ENCODE measurements at regions not wholly inside any gene's neighbourhood (a gene's known extent, or its start where the extent isn't known, plus 50 kb on each side); places are given as distances from the start of the nearest gene placed in this dataset.

DNA sequence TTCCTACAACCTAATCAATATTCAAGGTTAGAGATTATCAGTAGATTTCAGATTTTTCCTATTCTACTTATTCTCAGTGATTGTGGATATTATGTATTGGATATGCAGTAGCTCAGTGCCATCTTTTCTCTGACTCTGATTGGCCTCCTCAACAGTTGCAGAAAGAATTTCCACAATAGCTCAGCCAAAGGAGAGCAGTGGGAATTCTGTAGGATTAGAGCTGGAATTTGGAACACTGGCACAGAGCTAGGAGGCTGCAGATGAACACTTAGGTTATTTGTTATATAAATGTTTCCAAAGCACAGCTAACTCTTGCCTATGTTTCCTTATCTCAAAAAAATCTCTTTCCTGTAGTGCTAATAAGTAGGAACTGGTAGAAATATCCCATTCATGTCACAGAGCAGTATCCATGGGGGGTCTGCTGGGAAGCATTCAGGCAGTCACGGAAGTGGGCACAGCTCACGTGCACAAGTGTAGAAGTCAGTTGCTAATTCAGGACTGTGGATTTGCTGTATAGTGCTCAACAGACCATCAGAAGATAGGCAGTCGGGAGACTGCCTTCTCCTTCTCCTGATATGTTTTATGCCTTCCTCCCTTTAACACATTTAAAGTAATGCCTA is 116.2 kb upstream of the TMEM260 start:
- CTCF ChIA-PET, result interaction anchor here (1.2 to 3.1 kb wide), 2 partner anchors 11 kb away, joined by 3 to 15 read pairs; no protein-coding TSS in a partner anchor
- TF ChIP-seq, protein P1, sequence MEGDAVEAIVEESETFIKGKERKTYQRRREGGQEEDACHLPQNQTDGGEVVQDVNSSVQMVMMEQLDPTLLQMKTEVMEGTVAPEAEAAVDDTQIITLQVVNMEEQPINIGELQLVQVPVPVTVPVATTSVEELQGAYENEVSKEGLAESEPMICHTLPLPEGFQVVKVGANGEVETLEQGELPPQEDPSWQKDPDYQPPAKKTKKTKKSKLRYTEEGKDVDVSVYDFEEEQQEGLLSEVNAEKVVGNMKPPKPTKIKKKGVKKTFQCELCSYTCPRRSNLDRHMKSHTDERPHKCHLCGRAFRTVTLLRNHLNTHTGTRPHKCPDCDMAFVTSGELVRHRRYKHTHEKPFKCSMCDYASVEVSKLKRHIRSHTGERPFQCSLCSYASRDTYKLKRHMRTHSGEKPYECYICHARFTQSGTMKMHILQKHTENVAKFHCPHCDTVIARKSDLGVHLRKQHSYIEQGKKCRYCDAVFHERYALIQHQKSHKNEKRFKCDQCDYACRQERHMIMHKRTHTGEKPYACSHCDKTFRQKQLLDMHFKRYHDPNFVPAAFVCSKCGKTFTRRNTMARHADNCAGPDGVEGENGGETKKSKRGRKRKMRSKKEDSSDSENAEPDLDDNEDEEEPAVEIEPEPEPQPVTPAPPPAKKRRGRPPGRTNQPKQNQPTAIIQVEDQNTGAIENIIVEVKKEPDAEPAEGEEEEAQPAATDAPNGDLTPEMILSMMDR (IDR thresholded peaks at IDR 0.05; ENCODE audit: control extremely low read depth, extremely low read depth, low read depth, missing control alignments), result no peak
- DNase-seq (ENCODE audit: extremely low spot score), result no peak
- POLR2A ChIA-PET, result no interaction called here

- TF ChIP-seq, protein P1 (IDR thresholded peaks at IDR 0.05; ENCODE audit: control extremely low read depth, extremely low read depth, low read depth, missing control alignments), result no peak
- POLR2A ChIA-PET, result no interaction called here
- CTCF ChIA-PET, result interaction anchor here (1.0 to 8.5 kb wide), 5 partner anchors 10 to 1033 kb away, joined by 3 to 84 read pairs (median 4); no protein-coding TSS in a partner anchor
- no peak for DNase-seq (ENCODE audit: extremely low spot score)
Observed at GRCh38 chr14:56471056-56471455, 108.5 kb upstream of the TMEM260 start.

DNA sequence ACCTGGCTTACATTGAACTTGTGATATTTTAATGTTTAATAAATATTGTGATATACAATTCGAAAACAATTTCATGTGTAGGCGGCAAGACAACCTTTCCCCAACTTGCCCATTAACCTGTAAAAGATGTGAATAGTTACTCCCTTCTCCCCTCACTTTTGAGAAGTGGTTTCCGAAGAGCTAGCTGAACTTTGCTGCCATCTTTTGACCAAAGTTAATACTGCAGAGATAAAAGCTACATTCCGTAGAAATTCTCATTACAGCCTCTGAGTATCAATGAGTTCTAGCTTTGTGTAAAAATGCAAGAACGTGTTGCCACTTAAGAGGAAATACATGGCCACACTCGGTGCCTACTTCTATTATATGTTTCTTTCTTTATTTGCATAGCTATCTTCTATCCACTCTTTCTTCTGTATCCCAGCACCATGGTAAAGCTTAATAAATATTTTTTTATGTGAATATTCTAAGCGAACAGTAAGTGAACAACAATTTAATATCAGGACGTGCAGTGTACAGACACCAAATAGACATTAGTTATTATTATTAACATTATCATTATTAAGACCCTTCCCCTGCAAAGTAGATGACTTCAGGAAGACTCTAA is 105.1 kb upstream of the TMEM260 start:
- POLR2A ChIA-PET, result no interaction called here
- TF ChIP-seq, protein P1 (IDR thresholded peaks at IDR 0.05; ENCODE audit: control extremely low read depth, extremely low read depth, low read depth, missing control alignments), result peak; percentile 66
- DNase-seq (ENCODE audit: extremely low spot score), result peak; percentile 46
- CTCF ChIA-PET, result interaction anchor here (0.6 to 8.5 kb wide), 45 partner anchors 10 to 1263 kb away, joined by 3 to 84 read pairs (median 4); partner anchors contain the start of gene TBPL2

GRCh38 chr14:56482310-56482911 is 97.2 kb upstream of the TMEM260 start:
- no peak for DNase-seq (ENCODE audit: extremely low spot score)
- POLR2A ChIA-PET, result no interaction called here

DNA sequence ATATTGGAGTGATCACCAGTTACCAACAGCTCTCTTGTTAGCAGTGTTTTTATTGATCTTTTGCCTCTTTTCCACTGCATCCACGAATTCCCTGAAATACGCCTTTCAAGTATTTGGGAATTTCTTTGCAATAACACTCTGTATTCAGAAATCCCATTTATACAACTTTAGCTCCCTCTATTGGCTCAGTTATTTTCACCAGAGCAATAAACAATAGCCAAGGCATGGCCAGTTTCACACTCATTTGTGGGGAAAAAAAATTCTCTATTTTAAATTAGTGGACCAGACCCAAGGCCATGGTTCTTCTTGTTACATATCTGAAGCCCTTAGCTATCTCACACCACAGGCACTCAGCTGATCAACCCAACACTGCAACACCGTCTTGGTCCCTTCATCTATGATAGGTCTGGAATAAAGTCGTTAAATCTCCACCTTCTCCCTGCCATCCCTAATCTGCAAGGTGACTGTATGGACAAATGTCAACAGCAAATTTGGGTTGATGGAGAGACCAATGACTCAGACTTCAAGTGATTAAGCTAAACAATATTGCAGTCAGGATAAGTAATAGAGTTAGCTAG is 92.4 kb upstream of the TMEM260 start:
- ChIA-PET POLR2A (no interaction called here), CTCF (interaction anchor here (0.9 to 7.4 kb wide), 9 partner anchors 8 to 1046 kb away, joined by 3 to 84 read pairs (median 3); no protein-coding TSS in a partner anchor)
- no peak for DNase-seq (ENCODE audit: extremely low spot score)
- TF ChIP-seq, protein P1 (IDR thresholded peaks at IDR 0.05; ENCODE audit: control extremely low read depth, extremely low read depth, low read depth, missing control alignments), result no peak

More at GRCh38 chr14:56482310-56482911, 97.2 kb upstream of the TMEM260 start:
- TF ChIP-seq, protein P1 (IDR thresholded peaks at IDR 0.05; ENCODE audit: control extremely low read depth, extremely low read depth, low read depth, missing control alignments), result peak; percentile 2
- CTCF ChIA-PET, result interaction anchor here (0.8 to 5.1 kb wide), 4 partner anchors 8 to 1236 kb away, joined by 3 to 36 read pairs (median 4); no protein-coding TSS in a partner anchor

- POLR2A ChIA-PET, result no interaction called here
- TF ChIP-seq, protein P1 (IDR thresholded peaks at IDR 0.05; ENCODE audit: control extremely low read depth, extremely low read depth, low read depth, missing control alignments), result no peak
- CTCF ChIA-PET, result interaction anchor here (0.9 to 7.4 kb wide), 8 partner anchors 9 to 1047 kb away, joined by 3 to 84 read pairs (median 5); no protein-coding TSS in a partner anchor
- no peak for DNase-seq (ENCODE audit: extremely low spot score)
Observed at GRCh38 chr14:56487761-56488160, 91.8 kb upstream of the TMEM260 start.

All from GM10248 (cell line).